ENCODE measurements at regions not wholly inside any gene's neighbourhood (a gene's known extent, or its start where the extent isn't known, plus 50 kb on each side); places are given as distances from the start of the nearest gene placed in this dataset.
"Not testable (repeated sequence)": the region's sequence is repeated elsewhere in the genome, so short reads cannot be mapped to it uniquely, and the experiment has no call there.

DNA sequence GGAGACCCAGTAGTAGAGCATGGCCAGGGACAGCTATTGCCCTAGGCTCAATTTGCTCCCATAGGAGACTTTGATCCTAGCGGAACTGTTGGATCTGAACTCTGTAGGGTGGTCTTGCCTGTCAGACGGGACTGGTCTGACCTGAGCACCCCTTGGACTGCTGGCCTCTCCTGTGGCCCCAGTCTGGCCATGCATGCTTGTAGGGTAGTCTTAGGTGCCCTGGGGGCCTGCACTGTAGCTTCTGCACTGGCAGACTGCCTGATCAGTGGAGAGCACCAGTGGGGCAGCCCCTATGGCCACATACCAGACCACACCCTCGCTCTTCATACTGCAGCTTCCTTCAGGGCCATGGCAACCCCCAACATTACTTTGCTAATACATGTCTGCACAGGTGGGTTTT is 396.1 kb upstream of the GRAMD2B start:
- Mint-ChIP-seq H3K4me3 (ENCODE audit: low read depth, unreplicated experiment) (no peak overlapping the region), H3K9me3 (ENCODE audit: low read depth, unreplicated experiment) (peaks cover 12% of the 10 kb centered on the region), H3K27me3 (ENCODE audit: unreplicated experiment) (no peaks in the 10 kb centered on the region), H3K4me1 (ENCODE audit: low read depth, unreplicated experiment) (no peaks in the 10 kb centered on the region), H3K27ac (ENCODE audit: unreplicated experiment) (no peak overlapping the region), H3K36me3 (ENCODE audit: insufficient read depth, unreplicated experiment) (no peaks in the 10 kb centered on the region)
- CTCF ChIA-PET, result no interaction called here
- BruUV-seq (replicated peaks), result no TSS peak
- TF ChIP-seq, protein P1, sequence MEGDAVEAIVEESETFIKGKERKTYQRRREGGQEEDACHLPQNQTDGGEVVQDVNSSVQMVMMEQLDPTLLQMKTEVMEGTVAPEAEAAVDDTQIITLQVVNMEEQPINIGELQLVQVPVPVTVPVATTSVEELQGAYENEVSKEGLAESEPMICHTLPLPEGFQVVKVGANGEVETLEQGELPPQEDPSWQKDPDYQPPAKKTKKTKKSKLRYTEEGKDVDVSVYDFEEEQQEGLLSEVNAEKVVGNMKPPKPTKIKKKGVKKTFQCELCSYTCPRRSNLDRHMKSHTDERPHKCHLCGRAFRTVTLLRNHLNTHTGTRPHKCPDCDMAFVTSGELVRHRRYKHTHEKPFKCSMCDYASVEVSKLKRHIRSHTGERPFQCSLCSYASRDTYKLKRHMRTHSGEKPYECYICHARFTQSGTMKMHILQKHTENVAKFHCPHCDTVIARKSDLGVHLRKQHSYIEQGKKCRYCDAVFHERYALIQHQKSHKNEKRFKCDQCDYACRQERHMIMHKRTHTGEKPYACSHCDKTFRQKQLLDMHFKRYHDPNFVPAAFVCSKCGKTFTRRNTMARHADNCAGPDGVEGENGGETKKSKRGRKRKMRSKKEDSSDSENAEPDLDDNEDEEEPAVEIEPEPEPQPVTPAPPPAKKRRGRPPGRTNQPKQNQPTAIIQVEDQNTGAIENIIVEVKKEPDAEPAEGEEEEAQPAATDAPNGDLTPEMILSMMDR (IDR thresholded peaks at IDR 0.05; ENCODE audit: unreplicated experiment), result no peak
- DNase-seq, result no peak
- intact Hi-C loops (cut with micrococcal nuclease; ENCODE audit: unreplicated experiment), result no loop called here

DNA sequence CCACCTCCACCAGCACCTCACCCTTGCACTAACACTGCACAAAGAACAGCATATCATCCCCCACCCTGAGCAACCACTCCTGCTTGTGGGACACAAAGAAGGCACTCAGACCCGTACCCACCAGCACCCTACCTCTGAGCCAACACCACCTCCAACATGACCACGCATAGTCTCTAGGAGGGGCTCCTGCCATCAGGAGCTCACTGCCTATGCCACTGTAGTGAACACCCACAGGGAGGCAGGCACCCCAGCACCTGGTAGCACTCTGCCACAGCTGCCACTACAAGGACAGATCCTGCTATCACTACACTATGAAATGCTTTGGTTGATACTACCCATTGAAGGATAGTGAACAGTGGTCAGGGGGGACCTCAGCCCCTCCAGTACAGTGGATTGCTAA is 395.6 kb upstream of the GRAMD2B start:
- Mint-ChIP-seq H3K4me3 (ENCODE audit: low read depth, unreplicated experiment) (no peak overlapping the region), H3K27me3 (ENCODE audit: unreplicated experiment) (no peaks in the 10 kb centered on the region), H3K4me1 (ENCODE audit: low read depth, unreplicated experiment) (no peaks in the 10 kb centered on the region), H3K9me3 (ENCODE audit: low read depth, unreplicated experiment) (peaks cover 12% of the 10 kb centered on the region), H3K27ac (ENCODE audit: unreplicated experiment) (no peak overlapping the region), H3K36me3 (ENCODE audit: insufficient read depth, unreplicated experiment) (no peaks in the 10 kb centered on the region)
- CTCF ChIA-PET, result no interaction called here
- no peak for DNase-seq
- BruUV-seq (replicated peaks), result no TSS peak
- TF ChIP-seq, protein P1 (IDR thresholded peaks at IDR 0.05; ENCODE audit: unreplicated experiment), result no peak
- intact Hi-C loops (cut with micrococcal nuclease; ENCODE audit: unreplicated experiment), result no loop called here

- DNase-seq, result no peak
- CTCF ChIA-PET, result no interaction called here
- no peak overlapping the region for H3K27ac Mint-ChIP-seq (ENCODE audit: unreplicated experiment)
- no peak overlapping the region for H3K4me3 Mint-ChIP-seq (ENCODE audit: low read depth, unreplicated experiment)
- BruUV-seq (replicated peaks), result no TSS peak
- H3K27me3 Mint-ChIP-seq (ENCODE audit: unreplicated experiment), result no peaks in the 10 kb centered on the region
- H3K9me3 Mint-ChIP-seq (ENCODE audit: low read depth, unreplicated experiment), result peaks cover 12% of the 10 kb centered on the region
- intact Hi-C loops (cut with micrococcal nuclease; ENCODE audit: unreplicated experiment), result no loop called here
- H3K4me1 Mint-ChIP-seq (ENCODE audit: low read depth, unreplicated experiment), result no peaks in the 10 kb centered on the region
- TF ChIP-seq, protein P1 (IDR thresholded peaks at IDR 0.05; ENCODE audit: unreplicated experiment), result no peak
- no peaks in the 10 kb centered on the region for H3K36me3 Mint-ChIP-seq (ENCODE audit: insufficient read depth, unreplicated experiment)
Measured at GRCh38 chr5:126028336-126028735, 394.9 kb upstream of the GRAMD2B start.

GRCh38 chr5:126029282-126029681 is 393.9 kb upstream of the GRAMD2B start:
- DNase-seq; CTCF ChIA-PET; H3K27ac Mint-ChIP-seq (ENCODE audit: unreplicated experiment); H3K36me3 Mint-ChIP-seq (ENCODE audit: insufficient read depth, unreplicated experiment); H3K27me3 Mint-ChIP-seq (ENCODE audit: unreplicated experiment); BruUV-seq (replicated peaks); H3K4me1 Mint-ChIP-seq (ENCODE audit: low read depth, unreplicated experiment); H3K4me3 Mint-ChIP-seq (ENCODE audit: low read depth, unreplicated experiment); intact Hi-C loops (cut with micrococcal nuclease; ENCODE audit: unreplicated experiment): not testable (repeated sequence)
- H3K9me3 Mint-ChIP-seq (ENCODE audit: low read depth, unreplicated experiment), result peaks cover 12% of the 10 kb centered on the region

GRCh38 chr5:126030698-126031097 is 392.5 kb upstream of the GRAMD2B start:
- H3K27me3 Mint-ChIP-seq (ENCODE audit: unreplicated experiment), result no peaks in the 10 kb centered on the region
- peaks cover 12% of the 10 kb centered on the region for H3K9me3 Mint-ChIP-seq (ENCODE audit: low read depth, unreplicated experiment)
- no peak overlapping the region for H3K27ac Mint-ChIP-seq (ENCODE audit: unreplicated experiment)
- BruUV-seq (replicated peaks), result no TSS peak
- TF ChIP-seq, protein P1 (IDR thresholded peaks at IDR 0.05; ENCODE audit: unreplicated experiment), result no peak
- H3K4me1 Mint-ChIP-seq (ENCODE audit: low read depth, unreplicated experiment), result no peaks in the 10 kb centered on the region
- CTCF ChIA-PET, result interaction anchor here (0.9 to 1.2 kb wide), 2 partner anchors 18 to 19 kb away, joined by 3 read pairs; no protein-coding TSS in a partner anchor
- no peaks in the 10 kb centered on the region for H3K36me3 Mint-ChIP-seq (ENCODE audit: insufficient read depth, unreplicated experiment)
- no peak overlapping the region for H3K4me3 Mint-ChIP-seq (ENCODE audit: low read depth, unreplicated experiment)
- DNase-seq, result no peak
- intact Hi-C loops (cut with micrococcal nuclease; ENCODE audit: unreplicated experiment), result no loop called here
